Testis (tissue), 2 donors: ENCODE measurements at regions not wholly inside any gene's neighbourhood (a gene's known extent, or its start where the extent isn't known, plus 50 kb on each side); places are given as distances from the start of the nearest gene placed in this dataset.

Source experiments
- DNase-seq: peaks from one replicate; pipeline ENCODE4 v3.0.0-alpha.2; 2019
- H3K27ac ChIP-seq, 2 donors: fragments of 200-600 bp; sonication (generic); one replicate each; pipeline ENCODE4 v1.5.1; 2019
- H3K27me3 ChIP-seq: fragments of 200-600 bp; sonication (generic); one replicate; pipeline ENCODE4 v1.5.1; 2019
- H3K36me3 ChIP-seq: fragments of 200-600 bp; sonication (generic); one replicate; pipeline ENCODE4 v1.5.1; 2017; ENCODE audit warnings: low read depth; ENCODE audit errors: missing control alignments
- H3K4me1 ChIP-seq: fragments of 200-600 bp; sonication (generic); one replicate; pipeline ENCODE4 v1.5.1; 2019
- H3K4me3 ChIP-seq, 2 donors: fragments of 200-600 bp; sonication (generic); one replicate each; pipeline ENCODE4 v1.5.1; 2017 to 2019
- H3K9me3 ChIP-seq: fragments of 200-600 bp; sonication (generic); one replicate; pipeline ENCODE4 v1.5.1; 2017
- POLR2A ChIP-seq: fragments of 450-650 bp; IDR thresholded peaks from one replicate; pipeline ENCODE4 v1.6.1; 2017; ENCODE audit warnings: antibody characterized with exemption, mild to moderate bottlenecking, moderate library complexity
- WGBS, 2 donors: methylation state at CpG; one replicate each; pipeline ENCODE4 v1.1.5; 2018; 5-methylcytosine and 5-hydroxymethylcytosine counted together
- intact Hi-C: fragments of 100-400 bp; cut with DNase I; formaldehyde crosslinking; loops from one replicate; pipeline ENCODE4 v1.15.1; 2023; ENCODE audit warnings: low total_unique reads
- TF ChIP-seq, protein P1 (sequence below), 3 experiments: fragments of 450-650 bp in 2 of 3; fragments of 200-600 bp in 1 of 3; sonication (generic) in 1 of 3; IDR thresholded peaks; one replicate each; pipeline ENCODE4 v1.5.1; 2016 to 2019; ENCODE audit warnings: antibody characterized with exemption in 3 of 3, mild to moderate bottlenecking in 2 of 3, moderate library complexity in 1 of 3

- Histone ChIP-seq H3K36me3 (no peaks in the 10 kb centered on the region), H3K27ac (no peak overlapping the region), H3K9me3 (no peaks in the 10 kb centered on the region), H3K4me1 (peaks cover 5% of the 10 kb centered on the region), H3K4me3 (no peak overlapping the region), H3K27me3 (no peaks in the 10 kb centered on the region)
- 90 to 95% methylated on average over 8 of the region's 8 CpGs for WGBS, 2 donors
- intact Hi-C loops, result no loop called here
- DNase-seq, result no peak
- TF ChIP-seq, protein P1, sequence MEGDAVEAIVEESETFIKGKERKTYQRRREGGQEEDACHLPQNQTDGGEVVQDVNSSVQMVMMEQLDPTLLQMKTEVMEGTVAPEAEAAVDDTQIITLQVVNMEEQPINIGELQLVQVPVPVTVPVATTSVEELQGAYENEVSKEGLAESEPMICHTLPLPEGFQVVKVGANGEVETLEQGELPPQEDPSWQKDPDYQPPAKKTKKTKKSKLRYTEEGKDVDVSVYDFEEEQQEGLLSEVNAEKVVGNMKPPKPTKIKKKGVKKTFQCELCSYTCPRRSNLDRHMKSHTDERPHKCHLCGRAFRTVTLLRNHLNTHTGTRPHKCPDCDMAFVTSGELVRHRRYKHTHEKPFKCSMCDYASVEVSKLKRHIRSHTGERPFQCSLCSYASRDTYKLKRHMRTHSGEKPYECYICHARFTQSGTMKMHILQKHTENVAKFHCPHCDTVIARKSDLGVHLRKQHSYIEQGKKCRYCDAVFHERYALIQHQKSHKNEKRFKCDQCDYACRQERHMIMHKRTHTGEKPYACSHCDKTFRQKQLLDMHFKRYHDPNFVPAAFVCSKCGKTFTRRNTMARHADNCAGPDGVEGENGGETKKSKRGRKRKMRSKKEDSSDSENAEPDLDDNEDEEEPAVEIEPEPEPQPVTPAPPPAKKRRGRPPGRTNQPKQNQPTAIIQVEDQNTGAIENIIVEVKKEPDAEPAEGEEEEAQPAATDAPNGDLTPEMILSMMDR (IDR thresholded peaks at IDR 0.05), result no peak
- TF ChIP-seq POLR2A, result no peak
These were observed 58.2 kb upstream of the CLMP start for GRCh38 chr11:123253223-123253622.

DNA sequence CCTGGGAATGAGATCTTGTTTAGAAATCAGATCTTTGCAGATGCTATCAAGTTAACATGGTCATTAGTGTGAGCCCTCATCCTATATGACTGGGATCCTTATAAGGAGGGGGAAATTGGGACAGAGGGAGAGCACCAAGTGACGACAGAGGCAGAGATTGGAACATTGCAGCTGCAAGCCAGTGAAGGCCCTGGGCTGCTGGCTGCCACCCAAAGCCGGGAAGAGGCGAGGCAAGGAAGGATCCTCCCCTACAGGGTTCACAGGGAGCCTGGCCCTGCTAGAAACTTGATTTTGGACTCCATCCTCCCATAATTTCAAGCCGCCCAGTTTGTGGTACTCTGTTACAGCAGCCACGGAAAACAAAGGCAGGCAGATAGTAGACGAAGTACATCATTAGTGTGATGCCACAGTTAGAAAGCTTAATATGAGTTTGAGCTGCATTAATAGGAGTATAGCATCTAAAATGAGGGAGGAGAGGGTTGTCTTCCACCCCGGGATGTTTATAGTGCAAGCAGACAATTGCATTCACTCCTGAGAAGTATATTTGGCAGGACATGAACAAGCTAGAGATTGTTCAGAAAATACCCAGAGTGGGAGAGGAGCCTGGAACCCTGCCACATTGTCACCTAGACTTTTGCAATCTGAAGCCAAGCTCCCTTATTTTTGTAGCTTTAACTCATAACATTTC lies 56.8 kb upstream of the CLMP start:
- peak; percentile 74 for DNase-seq

GRCh38 chr11:123250892-123251656 lies 56.0 kb upstream of the CLMP start:
- no peaks in the 10 kb centered on the region for H3K9me3 ChIP-seq
- peak overlapping the region in 1 of 2 donors; percentile 34 for H3K27ac ChIP-seq
- H3K4me1 ChIP-seq, result peaks cover 13% of the 10 kb centered on the region
- no peak for TF ChIP-seq POLR2A
- TF ChIP-seq, protein P1 (IDR thresholded peaks at IDR 0.05), result no peak
- no peaks in the 10 kb centered on the region for H3K27me3 ChIP-seq
- intact Hi-C loops, result no loop called here
- WGBS, 2 donors, result 82 to 83% methylated on average over 11 of the region's 11 CpGs
- H3K36me3 ChIP-seq, result no peaks in the 10 kb centered on the region
- no peak overlapping the region for H3K4me3 ChIP-seq
- no peak for DNase-seq

More for the DNA sequence above, 56.8 kb upstream of the CLMP start:
- no peaks in the 10 kb centered on the region for H3K9me3 ChIP-seq
- no peaks in the 10 kb centered on the region for H3K27me3 ChIP-seq
- peak overlapping the region in 1 of 2 donors; percentile 34 for H3K27ac ChIP-seq
- intact Hi-C loops, result no loop called here
- TF ChIP-seq, protein P1 (IDR thresholded peaks at IDR 0.05), result no peak
- no peak for TF ChIP-seq POLR2A
- H3K4me3 ChIP-seq, result no peak overlapping the region
- H3K36me3 ChIP-seq, result no peaks in the 10 kb centered on the region
- H3K4me1 ChIP-seq, result peaks cover 12% of the 10 kb centered on the region
- WGBS, 2 donors, result 26 to 34% methylated on average over 7 of the region's 7 CpGs

DNA sequence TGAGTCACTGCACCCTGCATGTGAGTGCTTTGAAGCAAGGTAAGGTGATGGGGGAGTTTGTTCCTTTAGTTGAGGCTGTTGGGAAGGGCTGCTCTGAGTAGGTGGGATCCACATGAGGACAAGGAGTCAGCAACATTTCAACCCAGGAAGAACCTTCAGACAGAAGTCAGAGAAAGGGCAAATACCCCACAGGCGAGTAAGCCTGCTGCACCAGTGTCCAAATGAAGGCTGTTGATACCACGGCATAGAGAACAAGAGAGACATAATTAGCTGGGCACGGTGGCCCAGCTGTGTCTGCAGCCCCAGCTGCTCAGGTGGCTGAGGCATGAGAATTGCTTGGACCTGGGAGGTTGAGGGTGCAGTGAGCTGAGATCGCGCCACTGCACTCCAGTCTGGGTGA lies 54.3 kb upstream of the CLMP start:
- Histone ChIP-seq H3K27ac (no peak overlapping the region), H3K27me3 (no peaks in the 10 kb centered on the region), H3K4me1 (peaks cover 13% of the 10 kb centered on the region), H3K9me3 (no peaks in the 10 kb centered on the region), H3K36me3 (no peaks in the 10 kb centered on the region), H3K4me3 (no peak overlapping the region)
- no peak for TF ChIP-seq POLR2A
- TF ChIP-seq, protein P1 (IDR thresholded peaks at IDR 0.05), result no peak
- intact Hi-C loops, result no loop called here
- DNase-seq, result no peak
- WGBS, 2 donors, result 89 to 90% methylated on average over 5 of the region's 5 CpGs
